Liver (tissue), 8 donors: ENCODE measurements at regions not wholly inside any gene's neighbourhood (a gene's known extent, or its start where the extent isn't known, plus 50 kb on each side); places are given as distances from the start of the nearest gene placed in this dataset.

ENCODE experiments used
- DNase-seq: peaks from one replicate; pipeline ENCODE4 v3.0.0-alpha.2; 2017; ENCODE audit warnings: low spot score
- H3K27ac ChIP-seq, 2 donors: one replicate each; pipeline ENCODE4 v1.7.0; 2013; ENCODE audit warnings: inconsistent platforms in 2 of 2, low read length in 2 of 2, control low read depth in 1 of 2, low read depth in 1 of 2, mild to moderate bottlenecking in 1 of 2
- H3K27me3 ChIP-seq, 4 donors: one replicate each; pipeline versions ENCODE4 v1.6.1 to v1.7.0; 2013; ENCODE audit warnings: low read length in 3 of 4, inconsistent platforms in 1 of 4, mild to moderate bottlenecking in 1 of 4, moderate library complexity in 1 of 4; ENCODE audit not compliant: control insufficient read depth in 4 of 4, insufficient read depth in 4 of 4
- H3K36me3 ChIP-seq, 4 donors: one replicate each; pipeline versions ENCODE4 v1.6.1 to v1.7.0; 2013; ENCODE audit warnings: low read length in 3 of 4, mild to moderate bottlenecking in 3 of 4, low read depth in 1 of 4, moderate library complexity in 1 of 4; ENCODE audit not compliant: control insufficient read depth in 4 of 4, insufficient read depth in 3 of 4
- H3K4me1 ChIP-seq, 4 donors: one replicate each; pipeline versions ENCODE4 v1.6.1 to v1.7.0; 2013; ENCODE audit warnings: low read length in 3 of 4, mild to moderate bottlenecking in 3 of 4, moderate library complexity in 1 of 4; ENCODE audit not compliant: control insufficient read depth in 4 of 4, insufficient read depth in 4 of 4
- H3K4me3 ChIP-seq, 3 donors: one replicate each; pipeline versions ENCODE4 v1.6.1 to v1.7.0; 2013; ENCODE audit warnings: low read length in 3 of 3, control low read depth in 1 of 3, low read depth in 1 of 3, mild to moderate bottlenecking in 1 of 3
- H3K9ac ChIP-seq, 2 donors: one replicate each; pipeline ENCODE4 v1.7.0; 2013; ENCODE audit warnings: low read length in 2 of 2, mild to moderate bottlenecking in 2 of 2, moderate library complexity in 2 of 2, control low read depth in 1 of 2, low read depth in 1 of 2
- H3K9me3 ChIP-seq, 4 donors: one replicate each; pipeline versions ENCODE4 v1.6.1 to v1.7.0; 2013; ENCODE audit warnings: low read length in 3 of 4; ENCODE audit not compliant: control insufficient read depth in 4 of 4
- EGR1 ChIP-seq, 2 donors: IDR thresholded peaks; 2 replicates each; pipeline ENCODE4 v1.6.1; 2016 to 2018; ENCODE audit warnings: antibody characterized with exemption in 2 of 2, low read depth in 2 of 2
- FOXA1 ChIP-seq: IDR thresholded peaks from 2 replicates; pipeline ENCODE4 v1.6.1; 2016; ENCODE audit warnings: antibody characterized with exemption
- GABPA ChIP-seq, 2 donors: IDR thresholded peaks in 1 of 2; conservative IDR thresholded peaks in 1 of 2; 2 replicates each; pipeline ENCODE4 v1.6.1; 2016; ENCODE audit warnings: antibody characterized with exemption in 2 of 2, mild to moderate bottlenecking in 1 of 2, moderate library complexity in 1 of 2
- HNF4A ChIP-seq, 2 donors: conservative IDR thresholded peaks; 2 replicates each; pipeline ENCODE4 v1.6.1; 2016; ENCODE audit warnings: antibody characterized with exemption in 2 of 2, mild to moderate bottlenecking in 2 of 2
- HNF4G ChIP-seq: IDR thresholded peaks from 2 replicates; pipeline ENCODE4 v1.6.1; 2016; ENCODE audit warnings: antibody characterized with exemption
- JUND ChIP-seq, 2 donors: IDR thresholded peaks; 2 replicates each; pipeline ENCODE4 v1.6.1; 2016; ENCODE audit warnings: antibody characterized with exemption in 2 of 2
- NR2F2 ChIP-seq: IDR thresholded peaks from 2 replicates; pipeline ENCODE4 v1.6.1; 2016; ENCODE audit warnings: antibody characterized with exemption
- RAD21 ChIP-seq, 2 donors: IDR thresholded peaks; 2 replicates each; pipeline ENCODE4 v1.6.1; 2016; ENCODE audit warnings: antibody characterized with exemption in 2 of 2, mild to moderate bottlenecking in 2 of 2
- SP1 ChIP-seq: IDR thresholded peaks from 2 replicates; pipeline ENCODE4 v1.6.1; 2018; ENCODE audit warnings: antibody characterized with exemption, mild to moderate bottlenecking
- TAF1 ChIP-seq: conservative IDR thresholded peaks from 2 replicates; pipeline ENCODE4 v1.6.1; 2016; ENCODE audit warnings: antibody characterized with exemption, mild to moderate bottlenecking
- YY1 ChIP-seq: IDR thresholded peaks from 2 replicates; pipeline ENCODE4 v1.6.1; 2016; ENCODE audit warnings: antibody characterized with exemption, mild to moderate bottlenecking
- WGBS: extraction: QIAGEN DNeasy Blood & Tissue Kit; methylation state at CpG from one replicate; pipeline ENCODE4 v1.1.7; 2013; 5-methylcytosine and 5-hydroxymethylcytosine counted together
- TF ChIP-seq, protein P1 (sequence below): IDR thresholded peaks from 2 replicates; pipeline ENCODE4 v1.6.1; 2016; ENCODE audit warnings: antibody characterized with exemption
- TF ChIP-seq, protein P2 (sequence below): IDR thresholded peaks from 2 replicates; pipeline ENCODE4 v1.6.1; 2016; ENCODE audit warnings: antibody characterized with exemption
- TF ChIP-seq, protein P3 (sequence below): fragments of 150-350 bp; IDR thresholded peaks from 2 replicates; pipeline ENCODE4 v1.5.1; 2017; ENCODE audit warnings: improper control_type of control experiment, low read depth, low read length; ENCODE audit not compliant: missing input control
- TF ChIP-seq, protein P4 (sequence below): IDR thresholded peaks from 2 replicates; pipeline ENCODE4 v1.6.1; 2016; ENCODE audit warnings: antibody characterized with exemption, mild to moderate bottlenecking
- donor health status: healthy.
- donor health status: healthy.
- donor health status: healthy.
- donor health status: healthy.
- donor health status: healthy.

DNA sequence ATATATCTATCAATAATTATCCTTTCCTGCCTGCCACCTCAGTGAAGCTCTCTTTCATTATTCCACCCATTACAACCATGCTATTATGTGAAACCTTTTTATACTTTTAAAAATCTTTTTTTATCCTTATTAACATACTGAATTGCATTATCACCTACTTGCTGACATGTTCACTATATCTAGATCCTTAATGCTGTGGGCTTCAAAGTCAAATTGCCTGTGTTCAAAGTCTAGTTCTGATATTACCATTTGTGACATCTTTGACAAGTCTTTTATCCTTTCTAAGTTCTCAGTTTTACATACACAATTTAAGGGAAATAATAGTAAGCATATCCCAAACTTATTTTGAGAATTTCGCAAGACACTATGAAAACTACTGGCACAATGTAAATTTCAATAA is 2239.4 kb downstream of the LRRC4C start (continued):
- TF ChIP-seq, protein P1, sequence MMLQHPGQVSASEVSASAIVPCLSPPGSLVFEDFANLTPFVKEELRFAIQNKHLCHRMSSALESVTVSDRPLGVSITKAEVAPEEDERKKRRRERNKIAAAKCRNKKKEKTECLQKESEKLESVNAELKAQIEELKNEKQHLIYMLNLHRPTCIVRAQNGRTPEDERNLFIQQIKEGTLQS = no peak
- no peak for TF ChIP-seq HNF4A (conservative IDR thresholded peaks at IDR 0.05)

DNA sequence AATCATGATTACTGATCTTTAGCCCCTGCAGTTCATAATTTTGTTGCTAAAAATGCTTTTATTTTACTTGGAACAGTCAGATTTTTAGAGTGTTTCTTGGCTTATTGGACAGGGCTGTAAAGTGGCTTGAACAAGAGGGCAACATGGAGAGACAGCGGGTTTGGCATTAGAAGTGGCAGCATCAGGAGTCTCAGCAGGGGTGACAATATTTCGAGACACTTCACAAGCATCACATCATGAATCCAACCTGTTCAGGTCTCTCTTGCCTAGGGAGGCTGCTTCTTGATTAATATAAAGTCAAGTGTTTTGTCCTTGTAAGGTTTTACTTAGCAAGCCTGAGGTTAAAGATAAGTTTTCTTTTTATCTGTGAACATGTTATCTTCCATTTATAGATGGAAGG is 2249.5 kb downstream of the LRRC4C start:
- DNase-seq = no peak
- 73% methylated on average over 2 of the region's 2 CpGs for WGBS
- Histone ChIP-seq H3K27ac (no peak overlapping the region), H3K9ac (no peak overlapping the region), H3K9me3 (no peaks in the 10 kb centered on the region), H3K36me3 (no peaks in the 10 kb centered on the region), H3K27me3 (no peaks in the 10 kb centered on the region), H3K4me1 (no peaks in the 10 kb centered on the region), H3K4me3 (no peak overlapping the region)
- TF ChIP-seq RAD21 (IDR thresholded peaks at IDR 0.05) = no peak
- no peak for TF ChIP-seq FOXA1
- no peak for TF ChIP-seq NR2F2
- TF ChIP-seq EGR1 (IDR thresholded peaks at IDR 0.05; ENCODE audit: low read depth in 2 of 2) = no peak
- TF ChIP-seq, protein P2, sequence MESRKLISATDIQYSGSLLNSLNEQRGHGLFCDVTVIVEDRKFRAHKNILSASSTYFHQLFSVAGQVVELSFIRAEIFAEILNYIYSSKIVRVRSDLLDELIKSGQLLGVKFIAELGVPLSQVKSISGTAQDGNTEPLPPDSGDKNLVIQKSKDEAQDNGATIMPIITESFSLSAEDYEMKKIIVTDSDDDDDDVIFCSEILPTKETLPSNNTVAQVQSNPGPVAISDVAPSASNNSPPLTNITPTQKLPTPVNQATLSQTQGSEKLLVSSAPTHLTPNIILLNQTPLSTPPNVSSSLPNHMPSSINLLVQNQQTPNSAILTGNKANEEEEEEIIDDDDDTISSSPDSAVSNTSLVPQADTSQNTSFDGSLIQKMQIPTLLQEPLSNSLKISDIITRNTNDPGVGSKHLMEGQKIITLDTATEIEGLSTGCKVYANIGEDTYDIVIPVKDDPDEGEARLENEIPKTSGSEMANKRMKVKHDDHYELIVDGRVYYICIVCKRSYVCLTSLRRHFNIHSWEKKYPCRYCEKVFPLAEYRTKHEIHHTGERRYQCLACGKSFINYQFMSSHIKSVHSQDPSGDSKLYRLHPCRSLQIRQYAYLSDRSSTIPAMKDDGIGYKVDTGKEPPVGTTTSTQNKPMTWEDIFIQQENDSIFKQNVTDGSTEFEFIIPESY = no peak
- TF ChIP-seq HNF4G = no peak
- no peak for TF ChIP-seq JUND (IDR thresholded peaks at IDR 0.05)
- TF ChIP-seq YY1 = no peak
- TF ChIP-seq SP1 = no peak
- TF ChIP-seq, protein P3, sequence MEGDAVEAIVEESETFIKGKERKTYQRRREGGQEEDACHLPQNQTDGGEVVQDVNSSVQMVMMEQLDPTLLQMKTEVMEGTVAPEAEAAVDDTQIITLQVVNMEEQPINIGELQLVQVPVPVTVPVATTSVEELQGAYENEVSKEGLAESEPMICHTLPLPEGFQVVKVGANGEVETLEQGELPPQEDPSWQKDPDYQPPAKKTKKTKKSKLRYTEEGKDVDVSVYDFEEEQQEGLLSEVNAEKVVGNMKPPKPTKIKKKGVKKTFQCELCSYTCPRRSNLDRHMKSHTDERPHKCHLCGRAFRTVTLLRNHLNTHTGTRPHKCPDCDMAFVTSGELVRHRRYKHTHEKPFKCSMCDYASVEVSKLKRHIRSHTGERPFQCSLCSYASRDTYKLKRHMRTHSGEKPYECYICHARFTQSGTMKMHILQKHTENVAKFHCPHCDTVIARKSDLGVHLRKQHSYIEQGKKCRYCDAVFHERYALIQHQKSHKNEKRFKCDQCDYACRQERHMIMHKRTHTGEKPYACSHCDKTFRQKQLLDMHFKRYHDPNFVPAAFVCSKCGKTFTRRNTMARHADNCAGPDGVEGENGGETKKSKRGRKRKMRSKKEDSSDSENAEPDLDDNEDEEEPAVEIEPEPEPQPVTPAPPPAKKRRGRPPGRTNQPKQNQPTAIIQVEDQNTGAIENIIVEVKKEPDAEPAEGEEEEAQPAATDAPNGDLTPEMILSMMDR = no peak
- no peak for TF ChIP-seq TAF1
- TF ChIP-seq, protein P4, sequence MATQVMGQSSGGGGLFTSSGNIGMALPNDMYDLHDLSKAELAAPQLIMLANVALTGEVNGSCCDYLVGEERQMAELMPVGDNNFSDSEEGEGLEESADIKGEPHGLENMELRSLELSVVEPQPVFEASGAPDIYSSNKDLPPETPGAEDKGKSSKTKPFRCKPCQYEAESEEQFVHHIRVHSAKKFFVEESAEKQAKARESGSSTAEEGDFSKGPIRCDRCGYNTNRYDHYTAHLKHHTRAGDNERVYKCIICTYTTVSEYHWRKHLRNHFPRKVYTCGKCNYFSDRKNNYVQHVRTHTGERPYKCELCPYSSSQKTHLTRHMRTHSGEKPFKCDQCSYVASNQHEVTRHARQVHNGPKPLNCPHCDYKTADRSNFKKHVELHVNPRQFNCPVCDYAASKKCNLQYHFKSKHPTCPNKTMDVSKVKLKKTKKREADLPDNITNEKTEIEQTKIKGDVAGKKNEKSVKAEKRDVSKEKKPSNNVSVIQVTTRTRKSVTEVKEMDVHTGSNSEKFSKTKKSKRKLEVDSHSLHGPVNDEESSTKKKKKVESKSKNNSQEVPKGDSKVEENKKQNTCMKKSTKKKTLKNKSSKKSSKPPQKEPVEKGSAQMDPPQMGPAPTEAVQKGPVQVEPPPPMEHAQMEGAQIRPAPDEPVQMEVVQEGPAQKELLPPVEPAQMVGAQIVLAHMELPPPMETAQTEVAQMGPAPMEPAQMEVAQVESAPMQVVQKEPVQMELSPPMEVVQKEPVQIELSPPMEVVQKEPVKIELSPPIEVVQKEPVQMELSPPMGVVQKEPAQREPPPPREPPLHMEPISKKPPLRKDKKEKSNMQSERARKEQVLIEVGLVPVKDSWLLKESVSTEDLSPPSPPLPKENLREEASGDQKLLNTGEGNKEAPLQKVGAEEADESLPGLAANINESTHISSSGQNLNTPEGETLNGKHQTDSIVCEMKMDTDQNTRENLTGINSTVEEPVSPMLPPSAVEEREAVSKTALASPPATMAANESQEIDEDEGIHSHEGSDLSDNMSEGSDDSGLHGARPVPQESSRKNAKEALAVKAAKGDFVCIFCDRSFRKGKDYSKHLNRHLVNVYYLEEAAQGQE = no peak
- no peak for TF ChIP-seq GABPA (IDR thresholded peaks at IDR 0.05 in 1 of 2, conservative IDR thresholded peaks at IDR 0.05 in 1 of 2)
- TF ChIP-seq, protein P1 = no peak
